ENCODE measurements at regions not wholly inside any gene's neighbourhood (a gene's known extent, or its start where the extent isn't known, plus 50 kb on each side); places are given as distances from the start of the nearest gene placed in this dataset.

DNA sequence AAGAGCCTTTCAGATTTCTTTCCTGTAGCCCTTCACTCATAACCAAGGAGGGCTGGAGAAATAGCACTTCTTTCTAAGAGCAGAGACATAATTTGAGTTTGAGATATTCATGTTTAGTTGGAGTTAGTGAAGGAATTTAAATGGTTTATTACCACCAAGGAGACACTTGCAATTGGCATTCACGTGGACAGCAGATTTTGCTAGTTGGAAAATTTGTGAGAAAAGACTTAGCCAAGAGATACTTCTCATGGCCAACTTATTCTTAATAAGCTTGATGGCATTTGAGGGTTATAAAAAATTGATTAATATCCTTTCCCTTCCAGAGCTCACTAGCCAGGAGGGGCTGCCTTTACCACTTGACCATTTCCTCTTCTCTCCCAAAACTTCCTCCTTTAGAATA, 518.7 kb downstream of the TNS1 start:
- no peak for TF ChIP-seq EZH2 (IDR thresholded peaks at IDR 0.05; ENCODE audit: borderline replicate concordance, insufficient read depth, low read depth, low read length, poor library complexity, severe bottlenecking)
- TF ChIP-seq, protein P1, sequence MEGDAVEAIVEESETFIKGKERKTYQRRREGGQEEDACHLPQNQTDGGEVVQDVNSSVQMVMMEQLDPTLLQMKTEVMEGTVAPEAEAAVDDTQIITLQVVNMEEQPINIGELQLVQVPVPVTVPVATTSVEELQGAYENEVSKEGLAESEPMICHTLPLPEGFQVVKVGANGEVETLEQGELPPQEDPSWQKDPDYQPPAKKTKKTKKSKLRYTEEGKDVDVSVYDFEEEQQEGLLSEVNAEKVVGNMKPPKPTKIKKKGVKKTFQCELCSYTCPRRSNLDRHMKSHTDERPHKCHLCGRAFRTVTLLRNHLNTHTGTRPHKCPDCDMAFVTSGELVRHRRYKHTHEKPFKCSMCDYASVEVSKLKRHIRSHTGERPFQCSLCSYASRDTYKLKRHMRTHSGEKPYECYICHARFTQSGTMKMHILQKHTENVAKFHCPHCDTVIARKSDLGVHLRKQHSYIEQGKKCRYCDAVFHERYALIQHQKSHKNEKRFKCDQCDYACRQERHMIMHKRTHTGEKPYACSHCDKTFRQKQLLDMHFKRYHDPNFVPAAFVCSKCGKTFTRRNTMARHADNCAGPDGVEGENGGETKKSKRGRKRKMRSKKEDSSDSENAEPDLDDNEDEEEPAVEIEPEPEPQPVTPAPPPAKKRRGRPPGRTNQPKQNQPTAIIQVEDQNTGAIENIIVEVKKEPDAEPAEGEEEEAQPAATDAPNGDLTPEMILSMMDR (IDR thresholded peaks at IDR 0.05) = no peak
